PC-3 (cell line): ENCODE measurements at regions not wholly inside any gene's neighbourhood (a gene's known extent, or its start where the extent isn't known, plus 50 kb on each side); places are given as distances from the start of the nearest gene placed in this dataset.
A peak's percentile ranks its signal among the peaks of the same experiment; 100 is the strongest.

ENCODE experiments used
- ATAC-seq: fragments of 200-7000 bp; cut with Tn5 transposase; 2 replicates; pipeline ENCODE4 v1.9.1; 2020; ENCODE audit warnings: mild to moderate bottlenecking, moderate library complexity
- BruUV-seq: library from RNA; stranded (reverse); fragments of 400-500 nt; replicated peaks from 2 replicates; lab custom pipeline; 2021; lab: Mats Ljungman, UMichigan
- CTCF ChIA-PET: fragments of 300-600 bp; sonication (Branson Sonifier 250); formaldehyde crosslinking; loops from one replicate; lab custom pipeline; 2022; ENCODE audit warnings: antibody characterized with exemption; lab: Charles Lee
- POLR2A ChIA-PET: fragments of 300-600 bp; sonication (Branson Sonifier 250); formaldehyde crosslinking; loops from one replicate; lab custom pipeline; 2022; ENCODE audit warnings: antibody characterized with exemption; ENCODE audit not compliant: unreplicated experiment; lab: Charles Lee
- DNase-seq: peaks from one replicate; pipeline ENCODE4 v3.0.0-alpha.2; 2015
- H2AFZ ChIP-seq: fragments of 300-600 bp; sonication (generic); 2 replicates; pipeline ENCODE4 v1.6.0; 2016; ENCODE audit warnings: antibody characterized with exemption, low read length
- H3F3A ChIP-seq: fragments of 300-600 bp; sonication (generic); one replicate; pipeline ENCODE4 v1.6.0; 2017; ENCODE audit warnings: antibody characterized with exemption, low read length, control low read depth, mild to moderate bottlenecking; ENCODE audit not compliant: unreplicated experiment
- H3K27ac ChIP-seq: fragments of 300-600 bp; sonication (generic); 2 replicates; pipeline ENCODE4 v1.5.1; 2016; ENCODE audit warnings: mild to moderate bottlenecking, low read length
- H3K27me3 ChIP-seq: fragments of 300-600 bp; sonication (generic); 2 replicates; pipeline ENCODE4 v1.6.1; 2016; ENCODE audit warnings: low read length, mixed read lengths
- H3K36me3 ChIP-seq: fragments of 300-600 bp; sonication (generic); 2 replicates; pipeline ENCODE4 v1.6.1; 2016; ENCODE audit warnings: low read depth, mixed run types, low read length, mixed read lengths
- H3K4me1 ChIP-seq: fragments of 300-600 bp; sonication (generic); 2 replicates; pipeline ENCODE4 v1.5.1; 2016; ENCODE audit warnings: low read length; ENCODE audit not compliant: insufficient read depth
- H3K4me2 ChIP-seq: fragments of 300-600 bp; sonication (generic); 2 replicates; pipeline ENCODE4 v1.6.0; 2016; ENCODE audit warnings: low read length
- H3K4me3 ChIP-seq: fragments of 300-600 bp; sonication (generic); 2 replicates; pipeline ENCODE4 v1.5.1; 2016; ENCODE audit warnings: mild to moderate bottlenecking, low read length, mixed read lengths
- H3K79me2 ChIP-seq: fragments of 300-600 bp; sonication (generic); 2 replicates; pipeline ENCODE4 v1.6.1; 2017; ENCODE audit warnings: low read length, mixed read lengths
- H3K9ac ChIP-seq: fragments of 300-600 bp; sonication (generic); 2 replicates; pipeline ENCODE4 v1.6.0; 2016; ENCODE audit warnings: mild to moderate bottlenecking, low read length
- H3K9me2 ChIP-seq: fragments of 300-600 bp; sonication (generic); replicated peaks from 2 replicates; pipeline ENCODE4 v1.6.1; 2016; ENCODE audit warnings: mixed run types, low read length, mixed read lengths
- H3K9me3 ChIP-seq: fragments of 300-600 bp; sonication (generic); 2 replicates; pipeline ENCODE4 v1.6.1; 2016; ENCODE audit warnings: low read length, mixed read lengths
- H4K20me1 ChIP-seq: fragments of 300-600 bp; sonication (generic); 2 replicates; pipeline ENCODE4 v1.6.1; 2016; ENCODE audit warnings: low read length, mixed read lengths
- CTCF ChIP-seq: fragments of 300-600 bp; sonication (generic); conservative IDR thresholded peaks from 2 replicates; pipeline ENCODE4 v1.5.1; 2017; ENCODE audit warnings: antibody characterized with exemption, low read depth, mild to moderate bottlenecking, low read length
- EZH2 ChIP-seq: fragments of 300-600 bp; sonication (generic); IDR thresholded peaks from one replicate; pipeline ENCODE4 v1.6.1; 2017; ENCODE audit warnings: antibody characterized with exemption, mild to moderate bottlenecking, low read length; ENCODE audit not compliant: unreplicated experiment
- EZH2phosphoT487 ChIP-seq: fragments of 300-600 bp; sonication (generic); IDR thresholded peaks from 2 replicates; pipeline ENCODE4 v1.6.1; 2018; ENCODE audit warnings: mild to moderate bottlenecking, antibody characterized with exemption, low read length, borderline replicate concordance
- intact Hi-C: fragments of 100-400 bp; cut with micrococcal nuclease; formaldehyde crosslinking; loops from 2 replicates; pipeline ENCODE4 v1.9.0; 2023

GRCh38 chr4:54527532-54527931 is 130.2 kb upstream of the KIT start:
- H3K9me3 ChIP-seq, result no peaks in the 10 kb centered on the region
- H3K4me1 ChIP-seq, result peaks cover 13% of the 10 kb centered on the region
- no peak for TF ChIP-seq EZH2
- TF ChIP-seq CTCF, result no peak
- no peak for TF ChIP-seq EZH2phosphoT487
- DNase-seq, result no peak
- ChIA-PET CTCF (no interaction called here), POLR2A (no interaction called here)
- no peak for ATAC-seq
- no peaks in the 10 kb centered on the region for H3F3A ChIP-seq
- no peak overlapping the region for H3K4me2 ChIP-seq
- H3K27ac ChIP-seq, result no peak overlapping the region
- intact Hi-C loops, result no loop called here
- H3K9me2 ChIP-seq, result no peaks in the 10 kb centered on the region
- no TSS peak for BruUV-seq
- no peak overlapping the region for H3K9ac ChIP-seq
- H3K79me2 ChIP-seq, result no peaks in the 10 kb centered on the region
- no peak overlapping the region for H3K4me3 ChIP-seq
- no peaks in the 10 kb centered on the region for H3K36me3 ChIP-seq
- no peaks in the 10 kb centered on the region for H4K20me1 ChIP-seq
- peaks cover 6% of the 10 kb centered on the region; the same call in 1 of the 2 replicates for H3K27me3 ChIP-seq
- no peak overlapping the region for H2AFZ ChIP-seq

GRCh38 chr4:54539500-54540029 is 118.2 kb upstream of the KIT start:
- Histone ChIP-seq H3K9ac (no peak overlapping the region), H3K4me3 (peak overlapping the region; percentile 45; the same call in 1 of the 2 replicates), H2AFZ (peak overlapping the region; percentile 71), H3K4me1 (no peaks in the 10 kb centered on the region), H3K36me3 (no peaks in the 10 kb centered on the region), H3K79me2 (no peaks in the 10 kb centered on the region), H3K27ac (no peak overlapping the region), H3K27me3 (peaks cover 39% of the 10 kb centered on the region), H3K9me3 (no peaks in the 10 kb centered on the region), H3K9me2 (no peaks in the 10 kb centered on the region), H3K4me2 (peak overlapping the region; percentile 70), H3F3A (no peaks in the 10 kb centered on the region), H4K20me1 (no peaks in the 10 kb centered on the region)
- TF ChIP-seq CTCF (no peak), EZH2phosphoT487 (no peak), EZH2 (no peak)
- intact Hi-C loops, result no loop called here
- POLR2A ChIA-PET, result no interaction called here
- DNase-seq, result no peak
- CTCF ChIA-PET, result interaction anchor here (0.5 kb wide), 1 partner anchor 305 kb away, joined by 3 read pairs; no protein-coding TSS in a partner anchor
- ATAC-seq, result peak; percentile 50
- BruUV-seq, result no TSS peak

GRCh38 chr4:54540931-54541330 is 116.8 kb upstream of the KIT start:
- no peak overlapping the region for H3K9ac ChIP-seq
- no peaks in the 10 kb centered on the region for H4K20me1 ChIP-seq
- BruUV-seq, result no TSS peak
- no peaks in the 10 kb centered on the region for H3K9me3 ChIP-seq
- intact Hi-C loops, result no loop called here
- CTCF ChIA-PET, result no interaction called here
- no peaks in the 10 kb centered on the region for H3K36me3 ChIP-seq
- no peak overlapping the region for H2AFZ ChIP-seq
- no peaks in the 10 kb centered on the region for H3K79me2 ChIP-seq
- H3K4me1 ChIP-seq, result no peaks in the 10 kb centered on the region
- H3K4me3 ChIP-seq, result no peak overlapping the region
- POLR2A ChIA-PET, result no interaction called here
- no peak overlapping the region for H3K4me2 ChIP-seq
- peaks cover 41% of the 10 kb centered on the region for H3K27me3 ChIP-seq
- TF ChIP-seq EZH2 (no peak), EZH2phosphoT487 (no peak), CTCF (no peak)
- H3K9me2 ChIP-seq, result no peaks in the 10 kb centered on the region
- ATAC-seq (no peak), DNase-seq (no peak)
- no peak overlapping the region for H3K27ac ChIP-seq
- no peaks in the 10 kb centered on the region for H3F3A ChIP-seq
